Posterior vena cava (tissue), 2 donors: ENCODE measurements at regions not wholly inside any gene's neighbourhood (a gene's known extent, or its start where the extent isn't known, plus 50 kb on each side); places are given as distances from the start of the nearest gene placed in this dataset.
"Not testable (repeated sequence)": the region's sequence is repeated elsewhere in the genome, so short reads cannot be mapped to it uniquely, and the experiment has no call there.

ENCODE experiments used
- DNase-seq: peaks from one replicate; pipeline ENCODE4 v3.0.0-alpha.2; 2020; ENCODE audit warnings: low spot score
- intact Hi-C, 2 donors: fragments of 100-400 bp; cut with DNase I; formaldehyde crosslinking; loops; one replicate each; pipeline versions ENCODE4 v1.14.1 to v1.14.2; 2022 to 2023
- donor health status: DM: yes; HTN: yes; CAD: no.
- donor health status: DM: yes; HTN: yes; CAD: no.

DNA sequence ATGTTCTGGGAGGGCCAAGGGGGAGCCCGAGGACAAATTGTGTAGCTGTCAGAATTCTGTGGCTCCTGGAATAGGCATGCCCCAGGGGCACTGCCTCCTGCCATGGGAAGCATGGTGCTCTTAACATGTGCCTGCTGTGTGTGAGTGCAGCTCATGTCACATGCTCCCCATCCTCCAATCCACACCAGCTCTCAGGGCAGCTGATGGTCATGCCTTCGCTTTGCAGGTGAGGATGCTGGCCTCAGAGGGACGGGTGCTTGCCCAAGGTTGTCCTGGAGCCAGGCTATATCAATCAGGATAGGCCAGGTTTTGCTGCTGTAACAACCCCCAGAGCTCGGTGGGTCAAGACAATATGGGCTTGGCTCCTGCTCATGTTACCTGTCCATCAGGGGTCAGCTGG lies 303.4 kb downstream of the RPS24 start:
- intact Hi-C loops = no loop called here
- no peak for DNase-seq

DNA sequence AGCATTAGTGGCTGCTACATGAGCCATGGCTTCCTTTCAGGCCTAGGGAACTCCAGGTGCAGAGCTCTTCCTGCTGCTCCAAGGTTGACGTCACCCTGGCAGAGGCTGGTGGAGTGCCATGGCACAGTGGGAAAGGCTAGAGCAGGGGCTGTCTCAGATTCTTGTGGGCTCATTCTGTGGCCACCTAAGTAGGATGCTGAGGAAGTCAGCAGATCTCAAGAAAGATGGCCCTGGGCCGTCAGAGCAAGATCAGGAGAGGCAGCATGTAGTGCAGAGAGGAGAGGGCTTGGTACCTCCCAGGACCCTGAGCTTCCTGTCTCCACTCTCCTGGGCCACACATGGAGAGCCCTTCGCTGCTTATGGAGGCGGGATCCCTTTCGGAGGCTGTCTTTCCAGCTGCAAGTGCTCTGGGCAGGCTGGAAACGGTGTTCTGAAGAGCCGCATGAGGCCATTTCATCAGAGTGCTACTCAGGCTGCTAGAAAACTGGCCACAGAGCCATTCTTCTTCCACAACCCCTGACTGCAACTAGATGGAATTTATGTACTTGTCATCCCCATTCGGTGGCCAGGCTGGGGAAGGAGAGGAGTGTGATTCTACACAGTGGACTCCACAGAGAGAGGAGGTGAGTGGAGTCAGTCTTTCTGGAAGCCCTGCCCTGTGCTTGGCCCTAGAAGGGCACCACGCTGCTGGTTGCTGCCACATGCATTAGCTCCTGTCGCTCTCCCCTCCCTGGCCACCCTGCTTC lies 304.2 kb downstream of the RPS24 start:
- intact Hi-C loops = no loop called here
- DNase-seq = no peak

GRCh38 chr10:78338717-78339116 lies 305.1 kb downstream of the RPS24 start:
- intact Hi-C loops = no loop called here
- DNase-seq = no peak

DNA sequence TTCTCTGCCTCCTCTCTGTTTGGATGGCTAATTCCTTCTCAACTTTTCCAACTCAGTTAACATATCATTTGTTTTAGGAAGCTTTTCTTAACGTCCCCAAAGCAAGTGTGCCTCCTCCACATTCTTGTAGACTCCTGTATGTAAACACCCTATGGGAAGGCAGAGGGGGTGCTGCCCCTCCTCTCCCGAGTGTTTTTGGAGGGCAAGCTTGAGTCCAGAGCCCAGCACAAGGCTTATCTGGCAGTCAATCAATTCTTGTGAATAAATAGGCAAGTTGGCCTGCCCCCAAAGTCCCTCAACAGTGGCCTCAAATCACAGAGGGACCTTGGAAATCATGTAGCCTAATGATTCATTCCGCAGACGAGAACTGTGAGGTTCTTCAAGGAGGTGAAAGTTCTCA lies 305.6 kb downstream of the RPS24 start:
- intact Hi-C loops = no loop called here
- DNase-seq = no peak

DNA sequence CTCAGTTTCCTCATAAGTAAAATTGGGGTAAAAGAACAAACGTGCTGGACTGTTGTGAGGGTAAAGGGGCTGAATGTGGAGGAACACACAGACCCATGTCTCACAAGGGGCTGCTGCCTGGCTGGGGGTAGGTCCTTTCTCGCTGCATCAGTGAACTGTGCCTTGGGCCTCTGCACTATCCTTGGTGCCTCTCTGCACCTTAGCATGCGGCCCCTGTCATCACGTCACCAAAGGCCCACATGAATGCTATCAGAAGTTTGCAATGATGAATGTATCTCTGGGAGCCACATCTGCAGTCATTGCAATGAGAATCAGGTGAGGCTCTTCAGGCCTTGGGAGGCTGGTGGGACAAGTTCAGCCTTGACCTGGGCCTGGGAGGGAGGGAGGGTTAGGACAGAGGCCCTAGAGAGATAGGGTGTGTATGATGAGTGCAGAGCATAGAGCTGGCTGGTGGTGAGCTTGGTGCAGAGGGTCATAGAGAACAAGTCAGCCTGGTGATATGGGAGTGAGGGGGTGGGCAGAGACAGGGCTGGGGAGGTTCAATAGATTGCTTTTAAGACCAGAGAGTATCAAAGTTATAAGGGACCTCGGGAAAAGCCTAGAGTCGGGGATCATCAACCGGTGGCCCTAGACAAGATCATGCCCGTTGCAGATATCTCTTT lies 308.4 kb downstream of the RPS24 start:
- no peak for DNase-seq
- intact Hi-C loops = no loop called here

DNA sequence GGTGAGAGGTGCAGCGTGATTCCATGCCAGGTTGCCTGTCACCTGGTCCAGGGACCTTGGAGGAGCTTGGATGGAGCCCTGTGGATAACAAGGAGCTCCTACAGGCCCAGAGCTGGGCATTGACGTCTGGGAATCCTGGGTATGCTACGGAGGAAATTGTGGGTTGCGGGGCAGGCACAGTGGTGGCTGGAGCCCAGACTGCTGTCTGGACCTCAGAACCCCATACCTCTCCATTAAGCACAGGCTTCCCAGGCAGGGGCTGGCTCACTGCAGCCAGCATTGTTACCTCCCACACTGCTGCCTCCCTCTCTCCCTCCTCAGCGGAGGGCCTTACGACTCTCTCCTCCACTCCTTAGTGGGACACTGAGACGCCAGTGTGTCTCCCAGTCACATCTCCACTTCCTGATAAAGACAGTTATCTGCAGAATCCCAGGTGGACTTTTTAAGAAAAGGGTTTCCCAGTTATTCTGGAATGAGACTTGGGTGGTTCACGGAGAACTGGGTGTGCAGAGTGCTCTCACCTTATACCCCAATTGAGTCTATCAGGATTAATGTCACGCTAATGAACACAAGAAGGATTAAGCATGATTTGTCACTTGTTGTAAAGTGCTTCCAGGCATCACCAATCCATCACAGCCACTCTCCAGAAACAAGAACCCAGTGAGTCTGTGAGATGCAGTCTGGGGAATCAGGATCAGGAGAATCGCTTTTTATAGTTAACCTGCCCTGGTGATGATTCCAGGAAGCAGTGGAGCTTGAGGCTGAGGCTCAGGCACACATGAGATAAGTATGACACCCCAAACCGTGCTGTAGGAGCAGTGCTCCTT lies 309.4 kb downstream of the RPS24 start:
- no peak for DNase-seq
- intact Hi-C loops = no loop called here

- intact Hi-C loops, DNase-seq: not testable (repeated sequence)
Measured at GRCh38 chr10:78344257-78344656, 310.6 kb downstream of the RPS24 start.

DNA sequence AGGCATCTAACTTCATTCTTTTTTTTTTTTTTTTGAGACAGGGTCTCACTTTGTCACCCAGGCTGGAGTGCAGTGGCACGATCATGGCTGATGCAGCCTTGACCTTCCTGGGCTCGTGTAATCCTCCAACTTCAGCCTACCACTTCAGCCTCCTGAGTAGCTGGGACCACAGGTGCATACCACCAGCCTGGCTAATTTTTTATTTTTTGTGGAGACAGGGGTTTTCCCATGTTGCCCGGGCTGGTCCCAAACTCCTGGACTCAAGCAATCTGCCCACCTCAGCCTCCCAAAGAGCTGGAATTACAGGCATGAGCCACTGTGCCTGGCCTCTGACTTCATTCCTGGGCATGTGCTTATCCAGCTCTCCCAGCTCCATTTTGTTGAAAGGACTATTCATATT lies 311.9 kb downstream of the RPS24 start:
- DNase-seq, intact Hi-C loops: not testable (repeated sequence)

- no peak for DNase-seq
Measured at GRCh38 chr10:78346721-78347120, 313.1 kb downstream of the RPS24 start.

DNA sequence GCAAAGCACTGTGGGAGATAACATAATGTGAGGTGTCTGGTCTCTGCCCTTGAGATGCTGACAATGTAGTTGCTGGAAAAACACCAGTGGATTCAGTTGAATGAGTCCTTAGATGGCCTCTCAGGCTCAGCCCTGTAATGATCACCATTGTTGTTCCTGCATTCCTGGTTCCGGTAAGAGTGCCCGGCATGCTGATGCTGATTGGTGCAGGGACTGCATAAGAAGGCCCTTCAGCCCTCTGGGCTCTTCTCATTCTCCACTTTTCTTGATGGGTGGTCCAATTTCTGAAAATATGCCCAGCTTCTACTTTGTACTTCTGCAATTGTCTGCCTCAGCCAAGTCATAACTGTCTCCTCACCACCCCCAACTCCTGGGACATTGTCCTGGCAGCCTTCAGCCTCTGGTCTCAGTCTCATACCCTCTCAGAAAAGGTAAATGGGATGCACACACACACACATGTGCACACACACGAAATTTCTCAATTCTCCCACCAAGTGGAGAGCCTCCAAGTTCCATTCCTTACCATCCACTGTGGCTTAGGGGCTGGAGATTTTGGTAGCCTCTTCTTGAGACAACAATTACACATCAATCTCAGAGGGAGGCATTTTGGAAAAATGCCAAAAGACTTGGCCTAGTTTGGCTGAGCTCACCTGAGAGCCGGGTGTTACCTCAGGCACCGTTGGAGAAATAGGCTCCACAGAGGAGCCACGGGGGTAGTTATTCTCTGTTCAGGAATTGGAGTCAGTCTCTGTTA lies 314.9 kb downstream of the RPS24 start:
- no peak for DNase-seq
- intact Hi-C loops = no loop called here

More at GRCh38 chr10:78346721-78347120, 313.1 kb downstream of the RPS24 start:
- intact Hi-C loops = no loop called here

DNA sequence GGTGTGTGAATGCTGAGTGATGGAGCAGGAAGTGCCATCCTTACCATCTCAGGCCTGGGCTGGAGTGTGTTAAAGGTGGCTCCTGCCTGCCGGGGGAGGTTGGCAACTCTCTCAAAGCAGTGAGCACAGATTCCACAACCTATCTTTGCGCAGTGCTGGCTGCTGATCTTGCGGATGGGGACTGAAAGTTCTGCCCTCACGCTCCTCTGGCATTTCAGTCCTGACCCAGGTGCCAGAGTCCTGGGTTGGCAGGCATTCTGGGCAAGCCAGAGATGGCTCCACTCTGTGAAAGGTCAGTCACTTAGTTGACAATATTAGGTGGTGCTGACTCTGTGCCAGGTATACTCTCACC lies 315.5 kb downstream of the RPS24 start:
- intact Hi-C loops = no loop called here
- no peak for DNase-seq

GRCh38 chr10:78349911-78350663 lies 316.4 kb downstream of the RPS24 start:
- DNase-seq = no peak
- intact Hi-C loops = no loop called here

- DNase-seq = no peak
- intact Hi-C loops = no loop called here
Measured at GRCh38 chr10:78351283-78351682, 317.6 kb downstream of the RPS24 start.

GRCh38 chr10:78351809-78352208 lies 318.1 kb downstream of the RPS24 start:
- DNase-seq = no peak
- intact Hi-C loops = no loop called here

- no peak for DNase-seq
- intact Hi-C loops = no loop called here
Measured at GRCh38 chr10:78353636-78354035, 320.0 kb downstream of the RPS24 start.

DNA sequence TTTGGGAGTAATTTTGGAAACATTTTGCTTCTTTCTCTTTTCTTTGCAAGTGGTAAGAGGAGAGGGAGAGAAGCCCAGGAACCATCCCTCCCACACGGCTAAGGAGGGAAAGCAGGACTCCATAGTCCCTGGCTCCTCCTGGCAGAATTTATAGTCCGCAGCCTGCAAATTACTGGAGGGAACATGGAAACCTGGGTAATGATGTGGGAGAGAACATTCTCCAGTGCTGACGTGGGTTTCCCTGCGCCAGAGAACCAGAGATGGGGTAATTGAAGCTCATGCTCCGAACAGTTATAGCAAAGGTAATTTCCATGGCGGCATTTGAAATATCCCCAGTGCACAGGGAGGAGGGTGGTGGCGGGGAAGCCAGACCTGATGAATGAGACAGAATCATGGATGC lies 320.4 kb downstream of the RPS24 start:
- no peak for DNase-seq
- intact Hi-C loops = no loop called here

DNA sequence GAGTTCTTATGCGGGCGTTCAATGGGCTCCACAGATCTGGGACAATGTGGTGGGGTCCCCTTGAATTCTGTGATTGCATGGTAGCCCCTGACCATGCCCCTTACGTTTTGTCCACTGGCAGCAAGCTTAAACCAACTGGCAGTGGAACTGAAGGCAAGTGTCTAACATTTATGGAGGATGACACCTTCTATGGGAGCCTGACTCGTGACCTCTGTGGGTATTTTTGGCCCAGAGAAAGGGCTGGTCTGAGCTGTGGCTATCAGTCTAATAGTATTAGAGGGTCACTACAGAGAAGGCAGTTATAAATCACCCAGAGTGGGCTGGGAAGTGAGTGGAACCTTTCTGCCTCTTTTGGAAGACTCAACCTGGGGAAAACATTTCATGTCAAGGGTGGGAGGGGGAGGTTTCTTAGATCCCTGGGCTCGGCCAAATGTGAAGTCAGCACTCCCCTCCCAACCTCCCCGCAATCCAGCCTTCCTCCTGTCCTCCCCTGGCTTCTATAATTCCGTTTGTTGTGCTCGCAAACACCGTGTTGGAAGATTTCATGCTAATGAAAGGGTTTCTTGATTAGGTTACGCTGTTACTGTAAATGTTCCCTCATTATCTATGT lies 322.7 kb downstream of the RPS24 start:
- DNase-seq = no peak
- intact Hi-C loops = no loop called here

DNA sequence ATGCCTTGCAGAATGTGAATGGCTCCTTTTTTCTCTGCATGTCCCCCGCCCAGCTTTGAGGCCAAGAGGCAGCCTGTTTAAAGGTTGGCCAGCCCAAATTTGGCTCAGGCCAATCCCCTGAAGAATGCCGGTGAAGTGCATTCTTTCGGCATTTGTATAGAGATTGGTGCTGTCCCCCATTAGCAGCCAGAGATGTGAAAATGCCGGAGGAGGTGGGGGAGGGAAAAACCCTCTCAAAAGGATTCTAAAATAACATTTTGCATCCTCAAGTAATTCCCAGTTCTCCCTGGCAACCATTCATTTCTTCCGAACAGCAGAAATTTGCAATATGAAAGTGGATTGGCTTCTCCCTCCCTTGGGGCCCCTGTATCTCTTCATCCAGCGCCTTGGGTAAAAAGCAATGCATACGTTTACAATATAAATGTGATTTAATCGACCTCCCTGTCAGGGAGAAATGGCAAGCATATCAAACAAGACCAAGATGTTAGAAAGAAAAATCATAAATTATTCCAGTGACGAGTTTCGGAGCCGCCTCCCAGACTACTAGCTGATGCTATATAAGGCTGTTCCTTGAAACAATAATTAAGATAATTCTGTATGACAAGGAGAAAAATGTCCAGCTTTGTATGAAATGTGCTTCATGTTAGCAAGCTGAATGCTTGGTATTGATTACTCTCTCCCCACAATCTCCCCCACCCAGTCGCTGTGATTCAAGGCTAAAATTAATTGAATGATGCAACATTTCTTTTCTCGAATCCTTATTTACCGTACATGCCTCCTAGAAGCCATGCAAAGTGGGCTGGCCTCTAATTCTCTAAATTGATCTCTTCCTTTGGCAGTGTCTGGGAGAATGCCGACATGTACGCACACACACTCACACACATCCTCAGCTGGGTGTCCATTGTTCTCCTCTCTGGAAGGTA lies 323.7 kb downstream of the RPS24 start:
- intact Hi-C loops = no loop called here

More for the DNA sequence above, 323.7 kb downstream of the RPS24 start:
- DNase-seq = no peak
